ENCODE measurements at regions not wholly inside any gene's neighbourhood (a gene's known extent, or its start where the extent isn't known, plus 50 kb on each side); places are given as distances from the start of the nearest gene placed in this dataset.

DNA sequence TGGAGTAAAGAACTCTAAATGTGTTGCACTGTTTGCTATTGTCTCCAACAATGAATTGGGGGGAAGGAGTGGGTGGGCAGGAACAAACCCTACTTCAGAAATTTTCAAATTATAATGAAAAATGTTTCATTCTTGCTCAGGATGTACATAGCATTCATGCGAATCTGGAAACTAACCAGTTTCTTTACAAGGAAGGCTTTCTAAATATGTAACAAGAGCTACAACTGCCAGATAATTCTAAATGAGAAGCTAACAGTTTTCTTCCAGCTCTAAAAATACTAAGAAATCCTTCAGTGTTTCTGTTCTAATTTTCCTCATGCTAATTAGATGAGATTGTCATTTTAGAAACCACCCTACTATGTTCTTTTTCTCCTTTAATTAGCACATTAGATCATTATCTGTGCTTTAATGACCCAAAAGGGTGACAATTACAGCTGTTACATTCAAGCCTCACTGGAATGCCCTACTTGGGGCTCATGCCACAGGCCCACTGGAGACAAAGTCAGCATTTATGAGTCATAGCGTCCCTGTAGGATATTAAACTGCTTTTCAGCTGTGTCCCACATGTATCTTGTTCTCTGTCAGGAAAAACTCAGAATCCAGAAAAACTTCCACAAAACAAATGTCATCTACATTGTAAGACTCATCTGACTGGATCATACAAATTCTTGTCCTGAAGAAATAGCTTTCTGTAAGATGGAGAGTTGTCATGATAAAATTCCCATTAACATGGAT, 804.6 kb upstream of the CXADR start:
- Histone ChIP-seq H3K4me3 (no peak overlapping the region), H3K4me1 (peaks cover 0 to 12% (median 0%) of the 10 kb centered on the region in 9 donors), H3K27ac (peak overlapping the region in 2 of 10 donors; percentile 12 to 39), H3K36me3 (no peaks in the 10 kb centered on the region), H3K9me3 (peaks cover 0 to 6% (median 0%) of the 10 kb centered on the region in 11 donors), H3K27me3 (no peaks in the 10 kb centered on the region)
- DNase-seq (no peak), ATAC-seq (peak in 6 of 8 donors; percentile 58 to 79 (median 70))
- TF ChIP-seq, protein P1, sequence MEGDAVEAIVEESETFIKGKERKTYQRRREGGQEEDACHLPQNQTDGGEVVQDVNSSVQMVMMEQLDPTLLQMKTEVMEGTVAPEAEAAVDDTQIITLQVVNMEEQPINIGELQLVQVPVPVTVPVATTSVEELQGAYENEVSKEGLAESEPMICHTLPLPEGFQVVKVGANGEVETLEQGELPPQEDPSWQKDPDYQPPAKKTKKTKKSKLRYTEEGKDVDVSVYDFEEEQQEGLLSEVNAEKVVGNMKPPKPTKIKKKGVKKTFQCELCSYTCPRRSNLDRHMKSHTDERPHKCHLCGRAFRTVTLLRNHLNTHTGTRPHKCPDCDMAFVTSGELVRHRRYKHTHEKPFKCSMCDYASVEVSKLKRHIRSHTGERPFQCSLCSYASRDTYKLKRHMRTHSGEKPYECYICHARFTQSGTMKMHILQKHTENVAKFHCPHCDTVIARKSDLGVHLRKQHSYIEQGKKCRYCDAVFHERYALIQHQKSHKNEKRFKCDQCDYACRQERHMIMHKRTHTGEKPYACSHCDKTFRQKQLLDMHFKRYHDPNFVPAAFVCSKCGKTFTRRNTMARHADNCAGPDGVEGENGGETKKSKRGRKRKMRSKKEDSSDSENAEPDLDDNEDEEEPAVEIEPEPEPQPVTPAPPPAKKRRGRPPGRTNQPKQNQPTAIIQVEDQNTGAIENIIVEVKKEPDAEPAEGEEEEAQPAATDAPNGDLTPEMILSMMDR (IDR thresholded peaks at IDR 0.05), result no peak
- intact Hi-C loops (cut with DNase I), result no loop called here
- 46 to 63% methylated on average over 2 of the region's 2 CpGs for WGBS, 2 donors

DNA sequence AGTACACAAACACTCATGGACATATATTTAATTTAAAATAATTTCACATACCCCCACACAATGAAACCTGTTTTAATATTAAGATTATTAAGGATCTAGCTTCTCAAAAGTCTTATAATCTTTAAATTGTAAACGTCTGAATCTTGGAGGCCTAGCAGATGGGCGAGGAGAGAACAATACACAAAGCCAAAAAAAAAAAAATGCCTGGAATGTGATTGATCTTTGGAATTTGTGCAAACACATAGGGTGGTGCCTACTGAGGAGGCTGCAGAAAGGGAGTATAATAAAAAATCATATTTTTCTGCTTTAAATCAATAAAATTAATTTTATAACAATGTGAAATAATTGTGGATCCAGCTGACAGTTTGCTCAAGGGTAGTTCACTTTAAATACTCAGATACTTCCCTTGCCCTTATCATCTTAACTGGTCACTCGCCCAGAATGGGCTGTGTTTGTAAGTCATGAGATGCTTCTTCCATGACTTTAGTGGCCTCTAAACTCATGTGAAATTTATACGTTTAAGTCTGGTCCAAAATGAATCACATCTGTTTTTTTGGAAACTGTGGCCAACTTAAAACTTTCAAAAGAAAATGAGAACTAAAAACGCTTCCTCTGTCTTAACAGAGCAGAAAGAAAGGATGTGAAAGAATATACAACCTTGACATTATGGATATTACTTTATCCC, 802.8 kb upstream of the CXADR start:
- TF ChIP-seq, protein P1 (IDR thresholded peaks at IDR 0.05), result no peak
- 42 to 50% methylated on average over 5 of the region's 5 CpGs for WGBS, 2 donors
- DNase-seq (peak in 1 of 2 donors; percentile 4), ATAC-seq (peak in 6 of 8 donors; percentile 48 to 72 (median 64))
- Histone ChIP-seq H3K27me3 (no peaks in the 10 kb centered on the region), H3K9me3 (peaks cover 0 to 6% (median 0%) of the 10 kb centered on the region in 11 donors), H3K4me1 (peaks cover 0 to 12% (median 0%) of the 10 kb centered on the region in 9 donors), H3K36me3 (no peaks in the 10 kb centered on the region), H3K4me3 (no peak overlapping the region), H3K27ac (peak overlapping the region in 4 of 10 donors; percentile 3 to 45 (median 14))
- intact Hi-C loops (cut with DNase I), result no loop called here

DNA sequence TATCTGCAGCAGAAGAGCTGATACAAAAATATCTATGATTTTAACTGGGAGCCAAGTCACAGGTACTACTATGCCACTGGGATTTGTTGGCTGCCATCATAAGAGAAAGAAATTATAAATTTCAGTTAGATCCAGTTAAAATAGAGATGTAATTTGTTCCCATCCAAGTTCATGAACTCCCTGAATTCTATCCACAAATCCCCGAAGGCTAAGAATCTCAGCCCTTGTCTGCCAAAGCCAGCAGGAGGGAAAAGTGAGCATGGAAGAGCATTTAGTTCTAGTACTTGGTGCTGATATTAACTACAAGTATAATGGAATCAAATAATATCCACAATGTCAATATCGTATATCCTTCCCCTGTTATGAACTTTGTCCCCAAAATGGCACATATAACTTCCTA, 801.1 kb upstream of the CXADR start:
- peaks cover 0 to 12% (median 0%) of the 10 kb centered on the region in 11 donors for H3K9me3 ChIP-seq
- H3K4me1 ChIP-seq, result peaks cover 0 to 12% (median 0%) of the 10 kb centered on the region in 9 donors
- WGBS, 2 donors, result 79 to 84% methylated on average over 2 of the region's 2 CpGs
- H3K4me3 ChIP-seq, result no peak overlapping the region
- DNase-seq (no peak), ATAC-seq (no peak)
- intact Hi-C loops (cut with DNase I), result no loop called here
- TF ChIP-seq, protein P1 (IDR thresholded peaks at IDR 0.05), result no peak
- no peaks in the 10 kb centered on the region for H3K27me3 ChIP-seq
- H3K27ac ChIP-seq, result no peak overlapping the region
- no peaks in the 10 kb centered on the region for H3K36me3 ChIP-seq

DNA sequence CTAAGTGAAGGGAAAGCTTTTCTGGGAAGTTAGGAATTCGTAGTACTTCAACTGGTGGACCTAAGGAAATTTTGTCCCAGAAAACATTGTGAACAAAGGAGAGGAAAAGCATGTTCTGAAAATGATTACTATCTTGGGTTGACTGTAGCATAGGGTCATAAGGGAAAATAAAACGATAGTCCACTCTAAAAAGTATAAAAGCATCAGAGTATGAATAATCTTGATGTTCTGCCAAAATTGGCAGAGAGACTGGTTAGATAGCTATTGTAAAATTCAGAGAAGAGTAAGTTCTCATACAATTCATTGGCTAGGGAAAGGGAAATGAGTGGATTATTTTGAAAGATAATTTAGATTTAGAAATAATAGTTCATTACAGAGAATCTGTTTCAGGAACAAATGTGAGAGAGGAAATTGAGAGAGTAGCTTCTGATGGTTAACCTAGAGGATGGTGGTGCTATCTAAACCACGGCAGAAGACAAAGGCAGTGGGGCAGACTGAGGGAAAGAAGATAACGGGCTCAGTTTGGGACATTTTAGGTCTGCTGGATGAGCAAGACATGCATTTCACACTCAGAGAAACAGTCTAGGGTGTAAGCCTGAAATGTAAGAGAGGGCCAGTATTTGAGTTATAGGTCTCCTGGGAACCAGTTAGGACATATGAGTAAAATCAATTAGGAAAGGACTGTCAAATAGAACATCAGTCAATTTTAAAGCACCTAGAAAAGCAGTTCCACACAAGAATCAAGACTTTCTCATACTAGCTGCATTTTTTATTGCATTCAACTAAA, 799.3 kb upstream of the CXADR start:
- ATAC-seq (no peak), DNase-seq (no peak)
- TF ChIP-seq, protein P1 (IDR thresholded peaks at IDR 0.05), result no peak
- Histone ChIP-seq H3K4me1 (peaks cover 0 to 12% (median 0%) of the 10 kb centered on the region in 9 donors), H3K4me3 (no peak overlapping the region), H3K27ac (no peak overlapping the region), H3K36me3 (no peaks in the 10 kb centered on the region), H3K9me3 (peaks cover 0 to 24% (median 3%) of the 10 kb centered on the region in 11 donors), H3K27me3 (no peaks in the 10 kb centered on the region)
- WGBS, 2 donors, result 59 to 74% methylated on average over 4 of the region's 4 CpGs
- intact Hi-C loops (cut with DNase I), result no loop called here
